HepG2 (cell line): ENCODE measurements at regions not wholly inside any gene's neighbourhood (a gene's known extent, or its start where the extent isn't known, plus 50 kb on each side); places are given as distances from the start of the nearest gene placed in this dataset.

Source experiments
- ATAC-seq: fragments of 200-7000 bp; cut with Tn5 transposase; 3 replicates; pipeline ENCODE4 v1.9.1; 2020; ENCODE audit warnings: mild to moderate bottlenecking, moderate library complexity
- BruUV-seq: library from RNA; stranded (reverse); fragments of 400-500 nt; replicated peaks from 2 replicates; lab custom pipeline; 2021; lab: Mats Ljungman, UMichigan
- CTCF ChIA-PET: fragments of 300-600 bp; formaldehyde crosslinking; extraction: SDS; loops from one replicate; lab custom pipeline; 2021; ENCODE audit warnings: low total read pairs, inconsistent platforms, low intra/inter-chr PET ratio; lab: Yijun Ruan, JAX
- POLR2A ChIA-PET: fragments of 350-600 bp; sonication (Branson Sonifier 250); formaldehyde crosslinking; loops from one replicate; lab custom pipeline; 2020; ENCODE audit warnings: antibody characterized with exemption, inconsistent platforms; lab: Yijun Ruan, JAX
- DNase-seq: peaks from one replicate; pipeline ENCODE4 v3.0.0-alpha.2; 2015; ENCODE audit warnings: low spot score
- FAIRE-seq: peaks from 3 replicates; lab custom pipeline; 2011; peaks lifted over from hg19 to GRCh38; lab: Jason Lieb, UNC
- H2AFZ ChIP-seq: one replicate; pipeline ENCODE4 v1.6.1; 2011; ENCODE audit warnings: low read length, inconsistent platforms
- H3K27ac ChIP-seq: fragments of 300-600 bp; 3 replicates; pipeline ENCODE4 v1.8.0; 2011; ENCODE audit warnings: mixed run types, mild to moderate bottlenecking, mixed read lengths, low read length, inconsistent platforms; ENCODE audit not compliant: insufficient read depth; ENCODE audit errors: extremely low read length
- H3K27me3 ChIP-seq, 2 experiments: fragments of 200-600 bp in 1 of 2; 2 replicates in 1 of 2; 3 replicates in 1 of 2; pipeline versions ENCODE4 v1.6.0 to v1.8.0; 2011; ENCODE audit warnings: low read length in 2 of 2, mild to moderate bottlenecking in 2 of 2, moderate library complexity in 2 of 2, inconsistent platforms in 1 of 2; ENCODE audit not compliant: insufficient read depth in 2 of 2, control insufficient read depth in 1 of 2
- H3K36me3 ChIP-seq, 2 experiments: fragments of 200-600 bp in 1 of 2; replicated peaks in 1 of 2; 2 replicates in 1 of 2; 3 replicates in 1 of 2; pipeline versions ENCODE4 v1.5.1 to v1.8.0; 2011; ENCODE audit warnings: low read length in 2 of 2, inconsistent platforms in 1 of 2; ENCODE audit not compliant: insufficient read depth in 2 of 2, control insufficient read depth in 1 of 2
- H3K4me1 ChIP-seq: 2 replicates; pipeline ENCODE4 v1.5.1; 2012; ENCODE audit warnings: low read length, inconsistent platforms; ENCODE audit not compliant: insufficient read depth
- H3K4me2 ChIP-seq: 2 replicates; pipeline ENCODE4 v1.6.0; 2011; ENCODE audit warnings: low read depth, low read length, inconsistent platforms
- H3K4me3 ChIP-seq, 3 experiments: fragments of 200-600 bp in 1 of 3; sonication (generic), shearing (Covaris generic) in 1 of 3; replicated peaks in 1 of 3; 2 replicates each; pipeline ENCODE4 v1.5.1; 2011 to 2016; ENCODE audit warnings: low read length in 3 of 3, inconsistent platforms in 2 of 3, low read depth in 2 of 3, mild to moderate bottlenecking in 2 of 3, control low read depth in 1 of 3, mixed read lengths in 1 of 3; ENCODE audit not compliant: insufficient read depth in 1 of 3
- H3K79me2 ChIP-seq: one replicate; pipeline ENCODE4 v1.6.1; 2011; ENCODE audit warnings: low read length, inconsistent platforms; ENCODE audit not compliant: insufficient read depth
- H3K9ac ChIP-seq: 2 replicates; pipeline ENCODE4 v1.6.0; 2011; ENCODE audit warnings: mild to moderate bottlenecking, low read depth, low read length, inconsistent platforms; ENCODE audit not compliant: insufficient read depth
- H3K9me3 ChIP-seq: 2 replicates; pipeline ENCODE4 v1.5.1; 2012; ENCODE audit warnings: mild to moderate bottlenecking, low read length
- H4K20me1 ChIP-seq: 2 replicates; pipeline ENCODE4 v1.6.0; 2011; ENCODE audit warnings: inconsistent platforms, mild to moderate bottlenecking, low read length, moderate library complexity; ENCODE audit not compliant: insufficient read depth
- DDIT3 ChIP-seq: sonication (generic); formaldehyde crosslinking; IDR thresholded peaks from 2 replicates; pipeline ENCODE4 v1.4.0; 2020; ENCODE audit warnings: mild to moderate bottlenecking, missing genetic modification reagents
- FOXK2 ChIP-seq: fragments of 450-650 bp; IDR thresholded peaks from 2 replicates; pipeline ENCODE4 v1.6.1; 2016
- FUBP1 ChIP-seq: sonication (generic); formaldehyde crosslinking; IDR thresholded peaks from 2 replicates; pipeline ENCODE4 v1.5.1; 2020; ENCODE audit warnings: missing genetic modification reagents, mild to moderate bottlenecking, borderline replicate concordance
- IRX3 ChIP-seq: sonication (generic); formaldehyde crosslinking; IDR thresholded peaks from 2 replicates; pipeline ENCODE4 v1.8.1; 2023; ENCODE audit warnings: mild to moderate bottlenecking, low read depth, missing genetic modification reagents, borderline replicate concordance
- NCOA2 ChIP-seq: sonication (generic); formaldehyde crosslinking; IDR thresholded peaks from 2 replicates; pipeline ENCODE4 v1.8.0; 2022; ENCODE audit warnings: inconsistent platforms
- PAWR ChIP-seq: sonication (generic); formaldehyde crosslinking; IDR thresholded peaks from 2 replicates; pipeline ENCODE4 v1.4.0; 2020; ENCODE audit warnings: missing genetic modification reagents, mild to moderate bottlenecking, borderline replicate concordance
- TGIF2 ChIP-seq: IDR thresholded peaks from 2 replicates; pipeline ENCODE4 v1.6.1; 2016; ENCODE audit warnings: control low read depth, missing compliant biosample characterization
- TMF1 ChIP-seq: sonication (generic); formaldehyde crosslinking; IDR thresholded peaks from 2 replicates; pipeline ENCODE4 v1.8.1; 2022; ENCODE audit warnings: low read depth, missing genetic modification reagents
- ZBTB1 ChIP-seq: sonication (generic); formaldehyde crosslinking; IDR thresholded peaks from 2 replicates; pipeline ENCODE4 v1.4.0; 2020; ENCODE audit warnings: missing genetic modification reagents, borderline replicate concordance
- ZNF530 ChIP-seq: sonication (generic); formaldehyde crosslinking; IDR thresholded peaks from 2 replicates; pipeline ENCODE4 v1.5.0; 2020; ENCODE audit warnings: low read depth, mild to moderate bottlenecking, missing genetic modification reagents
- ZNF616 ChIP-seq: sonication (generic); formaldehyde crosslinking; IDR thresholded peaks from 2 replicates; pipeline ENCODE4 v1.5.0; 2020; ENCODE audit warnings: low read depth, mild to moderate bottlenecking, missing genetic modification reagents
- ZNF687 ChIP-seq: sonication (generic); formaldehyde crosslinking; IDR thresholded peaks from 2 replicates; pipeline ENCODE4 v1.5.1; 2020; ENCODE audit warnings: mild to moderate bottlenecking, missing genetic modification reagents, moderate library complexity
- ZNF749 ChIP-seq: sonication (generic); formaldehyde crosslinking; IDR thresholded peaks from 2 replicates; pipeline ENCODE4 v1.8.0; 2022; ENCODE audit warnings: mild to moderate bottlenecking, missing genetic modification reagents, moderate library complexity, borderline replicate concordance
- ZNF800 ChIP-seq: sonication (generic); formaldehyde crosslinking; IDR thresholded peaks from 2 replicates; pipeline ENCODE4 v1.4.0; 2020; ENCODE audit warnings: missing genetic modification reagents
- WGBS: methylation state at CpG from one replicate; pipeline ENCODE4 v1.1.6; 2017; ENCODE audit warnings: low lambda C conversion rate; 5-methylcytosine and 5-hydroxymethylcytosine counted together
- in situ Hi-C: cut with HindIII; loops from 2 replicates; pipeline ENCODE4 v1.10.0; 2017; ENCODE audit warnings: low pct_unique_long_range_greater_than_20kb; ENCODE audit not compliant: extremely low pct_ligation_motif_present
- intact Hi-C: fragments of 100-400 bp; cut with micrococcal nuclease; formaldehyde crosslinking; loops from one replicate; pipeline ENCODE4 v1.10.0; 2022; ENCODE audit not compliant: unreplicated experiment
- TF ChIP-seq, protein P1 (sequence below): sonication (generic); formaldehyde crosslinking; IDR thresholded peaks from 2 replicates; pipeline ENCODE4 v1.5.0; 2020; ENCODE audit warnings: missing genetic modification reagents

DNA sequence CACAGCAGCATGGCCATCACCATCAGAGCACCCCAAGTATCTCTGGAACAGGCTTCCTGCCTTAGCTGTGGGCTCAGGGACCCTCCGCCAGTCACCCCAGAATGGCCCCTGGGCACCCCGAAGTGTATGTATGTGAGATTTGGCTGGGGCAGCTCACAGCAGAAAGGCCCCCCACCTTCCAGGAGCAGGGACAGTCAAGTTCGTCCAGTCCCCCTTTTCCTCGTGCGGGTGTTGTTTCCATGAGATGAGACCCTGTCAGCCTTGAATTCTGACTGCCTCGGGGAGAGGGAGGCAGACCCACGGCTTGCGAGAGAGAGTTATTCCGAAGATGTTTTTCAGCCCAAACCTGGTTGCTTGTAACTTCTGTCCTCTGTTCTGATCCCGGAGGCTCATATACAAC, 290.9 kb upstream of the HDAC4 start:
- no peaks in the 10 kb centered on the region; the same call in 1 of the 2 replicates for H4K20me1 ChIP-seq
- peaks cover 3 to 65% of the 10 kb centered on the region in 2 experiments; a peak in 4 of 5 replicates for H3K27me3 ChIP-seq
- DNase-seq (no peak), FAIRE-seq (no peak), ATAC-seq (no peak)
- TF ChIP-seq ZNF749 (CRISPR knock-in tag) (no peak), ZNF616 (CRISPR knock-in tag) (no peak), ZNF800 (no peak), TGIF2 (CRISPR knock-in tag) (no peak), FOXK2 (no peak), PAWR (CRISPR knock-in tag) (no peak), TMF1 (CRISPR knock-in tag) (no peak), IRX3 (CRISPR knock-in tag) (no peak), ZNF687 (CRISPR knock-in tag) (no peak), ZNF530 (CRISPR knock-in tag) (no peak), ZBTB1 (CRISPR knock-in tag) (no peak), DDIT3 (CRISPR knock-in tag) (no peak), NCOA2 (CRISPR knock-in tag) (no peak), FUBP1 (no peak)
- TF ChIP-seq, protein P1, sequence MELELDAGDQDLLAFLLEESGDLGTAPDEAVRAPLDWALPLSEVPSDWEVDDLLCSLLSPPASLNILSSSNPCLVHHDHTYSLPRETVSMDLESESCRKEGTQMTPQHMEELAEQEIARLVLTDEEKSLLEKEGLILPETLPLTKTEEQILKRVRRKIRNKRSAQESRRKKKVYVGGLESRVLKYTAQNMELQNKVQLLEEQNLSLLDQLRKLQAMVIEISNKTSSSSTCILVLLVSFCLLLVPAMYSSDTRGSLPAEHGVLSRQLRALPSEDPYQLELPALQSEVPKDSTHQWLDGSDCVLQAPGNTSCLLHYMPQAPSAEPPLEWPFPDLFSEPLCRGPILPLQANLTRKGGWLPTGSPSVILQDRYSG (CRISPR knock-in tag) = no peak
- H3K4me1 ChIP-seq = no peaks in the 10 kb centered on the region
- no TSS peak for BruUV-seq
- POLR2A ChIA-PET = no interaction called here
- WGBS = 75% methylated on average over 5 of the region's 10 CpGs
- no peak overlapping the region for H3K27ac ChIP-seq
- H3K79me2 ChIP-seq = no peaks in the 10 kb centered on the region
- no peaks in the 10 kb centered on the region for H3K36me3 ChIP-seq
- CTCF ChIA-PET = no interaction called here
- no peaks in the 10 kb centered on the region for H3K9me3 ChIP-seq
- intact Hi-C loops (no loop called here), in situ Hi-C loops (no loop called here)
- H2AFZ ChIP-seq = no peak overlapping the region
- H3K4me2 ChIP-seq = no peak overlapping the region
- no peak overlapping the region for H3K9ac ChIP-seq
- H3K4me3 ChIP-seq = no peak overlapping the region
